NCI-H226 (cell line): ENCODE measurements at regions not wholly inside any gene's neighbourhood (a gene's known extent, or its start where the extent isn't known, plus 50 kb on each side); places are given as distances from the start of the nearest gene placed in this dataset.

ENCODE experiments used
- DNase-seq: peaks from one replicate; pipeline ENCODE4 v3.0.0-alpha.2; 2015

GRCh38 chr12:127300753-127301152 is 966.2 kb upstream of the TMEM132C start:
- DNase-seq: no peak

DNA sequence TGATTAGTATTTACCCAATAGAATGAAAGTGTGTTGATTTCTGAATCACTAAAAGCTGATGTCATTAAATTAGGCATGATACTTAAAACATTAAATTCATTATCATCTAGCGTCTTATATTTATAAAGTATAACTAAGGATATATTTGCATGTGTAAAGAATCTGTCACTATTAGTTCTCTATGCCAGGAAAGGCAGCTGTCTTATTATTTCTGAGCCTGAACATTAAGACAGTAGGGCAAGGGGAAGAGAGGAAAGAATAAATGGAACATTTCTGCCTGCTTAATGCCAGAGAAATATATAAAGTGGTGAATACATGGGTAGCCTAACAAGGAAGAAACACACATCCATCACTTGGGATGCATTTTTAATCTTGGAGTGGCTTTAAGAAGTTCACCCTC is 965.1 kb upstream of the TMEM132C start:
- DNase-seq: no peak

DNA sequence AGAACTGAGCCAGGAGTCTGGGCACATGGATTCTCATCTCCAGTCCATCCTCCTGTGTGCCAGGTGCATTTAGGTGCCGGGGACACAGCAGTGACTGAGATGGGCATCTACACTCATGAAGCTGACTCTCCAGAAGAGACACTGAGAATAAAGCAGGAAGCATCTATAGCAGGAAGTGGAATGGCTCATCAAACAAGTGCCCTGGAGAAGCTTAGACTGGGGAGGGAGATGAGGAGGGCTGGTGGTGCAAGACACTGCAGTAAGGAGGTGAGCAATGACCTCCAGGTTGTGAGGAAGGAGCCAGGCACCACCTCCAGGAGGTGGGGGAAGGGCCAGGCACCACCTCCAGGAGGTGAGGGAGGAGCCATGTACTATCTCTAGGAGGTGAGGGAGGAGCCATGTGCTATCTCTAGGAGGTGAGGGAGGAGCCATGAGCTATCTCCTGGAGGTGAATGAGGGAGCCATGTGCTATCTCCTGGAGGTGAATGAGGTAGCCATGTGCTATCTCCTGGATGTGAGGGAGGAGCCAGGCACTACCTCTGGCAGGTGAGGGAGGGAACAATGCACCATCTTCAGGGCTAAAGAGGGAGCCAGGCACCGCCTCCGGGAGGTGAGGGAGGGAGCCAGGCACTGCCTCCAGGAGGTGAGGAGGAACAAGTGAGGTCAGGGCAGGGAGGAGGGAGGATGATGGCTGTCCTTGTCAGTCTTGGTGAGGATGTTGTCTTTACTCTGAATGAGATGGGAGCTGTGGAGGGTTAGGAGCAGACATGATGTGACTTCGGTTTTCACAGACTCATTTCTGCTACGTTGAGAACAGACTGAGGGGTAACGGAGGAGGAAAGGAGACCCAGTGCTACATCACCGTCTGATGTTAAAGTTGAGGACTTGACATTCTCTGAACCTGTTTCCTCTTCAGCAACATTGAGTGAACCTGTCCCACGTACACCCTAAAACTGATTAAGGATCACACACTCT is 961.9 kb upstream of the TMEM132C start:
- no peak for DNase-seq

DNA sequence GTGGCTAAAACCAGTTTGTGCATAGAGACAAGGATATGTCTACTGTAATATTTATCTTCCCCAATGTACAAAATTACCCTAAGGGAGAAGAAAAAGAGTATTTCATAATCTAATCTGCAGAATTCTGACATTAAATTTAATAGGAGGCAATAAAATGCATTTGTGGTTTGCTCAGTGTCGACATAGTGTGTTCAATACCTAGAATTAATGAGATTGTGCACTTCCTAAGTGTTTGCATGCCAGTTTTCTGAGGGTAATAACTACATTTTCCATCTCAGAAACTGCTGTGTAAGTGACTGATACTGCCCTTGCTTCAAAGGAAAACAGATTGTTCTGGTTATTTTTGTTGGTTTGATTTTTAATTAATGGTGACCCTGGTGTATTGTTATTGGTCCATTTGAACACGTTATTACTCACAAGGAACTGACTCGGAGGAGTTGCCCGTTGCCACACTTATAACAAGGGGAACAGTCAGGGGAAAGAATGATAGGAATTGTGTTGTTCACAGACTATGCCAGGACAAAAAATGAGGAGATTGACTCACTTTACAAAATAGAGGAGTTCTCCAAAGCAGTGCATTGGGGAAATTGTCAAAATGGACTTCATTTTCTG is 960.3 kb upstream of the TMEM132C start:
- DNase-seq: no peak

- no peak for DNase-seq
These were observed 959.4 kb upstream of the TMEM132C start for GRCh38 chr12:127307528-127307927.

DNA sequence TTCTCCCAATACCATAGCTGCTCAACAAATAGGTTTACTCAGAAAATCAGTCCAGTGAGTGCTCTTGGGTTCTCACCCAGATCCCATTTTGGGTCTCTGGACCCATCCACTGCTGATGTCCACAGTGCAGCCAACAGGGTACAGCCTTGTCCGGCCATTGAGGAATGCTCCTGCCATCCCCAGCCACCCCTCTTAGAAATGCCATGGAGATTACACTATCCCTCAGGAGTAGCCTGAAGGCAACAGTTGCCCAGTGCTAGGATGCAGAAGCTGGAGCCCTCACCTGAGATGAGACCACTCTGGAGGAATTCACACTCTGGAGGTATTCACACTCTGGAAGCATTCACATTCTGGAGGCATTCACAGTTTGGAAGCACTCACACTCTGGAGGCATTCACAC is 958.8 kb upstream of the TMEM132C start:
- DNase-seq: no peak

DNA sequence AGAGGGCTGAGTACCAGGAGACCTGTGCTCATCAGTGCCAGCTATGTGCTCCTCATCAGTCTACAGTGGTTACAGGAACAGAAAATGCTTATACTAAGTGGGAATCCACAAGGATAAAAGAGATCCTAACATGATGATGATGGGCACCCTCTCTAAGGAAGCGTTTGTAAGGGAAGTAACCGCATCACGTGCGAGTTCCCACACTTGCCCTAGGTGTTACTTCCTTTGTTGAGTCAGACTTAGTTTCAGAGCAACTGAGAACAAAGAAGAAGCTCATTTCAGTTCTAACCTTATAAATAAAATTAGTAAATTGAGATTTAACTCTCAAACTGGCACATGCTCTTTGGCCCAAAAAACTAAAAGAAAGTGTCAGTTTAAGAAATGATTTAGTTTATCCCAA is 956.4 kb upstream of the TMEM132C start:
- DNase-seq: no peak

DNA sequence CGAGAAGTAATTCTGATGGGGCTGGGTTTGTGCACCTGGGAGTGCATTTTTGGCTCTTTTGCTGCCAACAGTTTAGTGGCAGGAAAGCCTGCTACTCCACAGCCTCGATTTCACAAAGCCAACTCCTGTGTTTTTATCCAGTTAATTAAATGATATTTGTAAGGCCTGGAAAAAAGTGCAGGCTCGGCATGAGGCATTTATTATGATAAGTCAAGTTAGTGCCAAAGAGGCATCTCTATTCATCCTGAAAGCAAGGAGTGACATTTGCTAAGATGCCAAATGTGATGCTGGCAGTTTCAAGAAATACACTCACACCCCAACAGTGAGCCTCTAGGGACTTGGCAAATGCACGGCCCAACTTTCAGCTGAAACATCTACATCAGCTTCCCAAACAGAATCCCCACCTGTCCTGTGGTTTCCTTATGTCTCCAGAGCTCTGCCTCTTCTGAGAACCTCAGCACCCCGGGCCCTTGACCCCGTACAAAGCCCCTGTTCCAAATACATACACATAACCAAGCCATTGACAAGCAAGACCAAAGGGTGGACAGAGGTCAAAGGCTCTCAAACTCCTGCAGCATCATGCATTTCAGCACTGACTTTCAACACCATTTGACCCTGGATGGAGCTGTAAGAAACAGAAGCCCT is 955.1 kb upstream of the TMEM132C start:
- DNase-seq: no peak

DNA sequence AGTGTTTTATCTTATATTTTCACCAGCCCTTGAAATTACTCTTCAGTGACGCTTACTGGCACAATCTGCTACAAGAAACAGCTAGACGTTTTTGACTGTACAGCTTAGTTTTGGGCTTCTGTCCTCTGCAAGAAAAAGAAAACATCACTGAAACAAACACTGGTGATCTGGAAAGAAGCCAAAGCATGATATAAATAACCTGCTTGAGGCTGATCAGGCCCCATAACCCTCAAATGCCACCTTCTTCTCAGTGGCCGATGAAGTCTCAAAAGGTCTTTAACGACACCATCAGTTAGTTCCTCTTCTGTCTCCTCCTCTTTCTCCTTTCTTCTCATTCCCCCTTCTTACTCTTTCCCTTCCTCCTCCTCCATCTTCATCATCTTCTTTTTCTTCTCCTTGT is 942.3 kb upstream of the TMEM132C start:
- no peak for DNase-seq

- DNase-seq: no peak
These were observed 939.0 kb upstream of the TMEM132C start for GRCh38 chr12:127327986-127328385.

- DNase-seq: no peak
These were observed 938.1 kb upstream of the TMEM132C start for GRCh38 chr12:127328867-127329266.

DNA sequence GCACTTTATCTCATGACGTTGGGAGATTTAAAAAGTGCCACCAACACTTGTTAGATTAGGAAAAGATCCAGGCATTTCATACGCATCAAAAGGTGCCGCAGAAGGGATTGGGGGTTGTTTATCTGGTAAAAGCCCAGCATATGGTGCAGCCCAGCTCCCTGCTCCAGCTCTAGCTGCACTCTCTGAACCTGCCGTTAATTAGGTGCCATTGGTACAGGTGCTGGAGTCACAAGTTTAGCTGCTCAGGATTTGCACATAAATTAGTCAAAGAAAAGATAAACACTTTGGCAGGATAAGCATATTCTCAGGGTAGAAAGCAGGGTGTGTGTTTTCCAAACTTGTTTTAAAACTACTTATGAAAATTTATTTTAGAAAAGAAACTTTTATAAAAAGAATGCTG is 932.6 kb upstream of the TMEM132C start:
- DNase-seq: no peak

GRCh38 chr12:127334912-127335644 is 931.9 kb upstream of the TMEM132C start:
- no peak for DNase-seq

- no peak for DNase-seq
These were observed 930.6 kb upstream of the TMEM132C start for GRCh38 chr12:127336416-127336815.

DNA sequence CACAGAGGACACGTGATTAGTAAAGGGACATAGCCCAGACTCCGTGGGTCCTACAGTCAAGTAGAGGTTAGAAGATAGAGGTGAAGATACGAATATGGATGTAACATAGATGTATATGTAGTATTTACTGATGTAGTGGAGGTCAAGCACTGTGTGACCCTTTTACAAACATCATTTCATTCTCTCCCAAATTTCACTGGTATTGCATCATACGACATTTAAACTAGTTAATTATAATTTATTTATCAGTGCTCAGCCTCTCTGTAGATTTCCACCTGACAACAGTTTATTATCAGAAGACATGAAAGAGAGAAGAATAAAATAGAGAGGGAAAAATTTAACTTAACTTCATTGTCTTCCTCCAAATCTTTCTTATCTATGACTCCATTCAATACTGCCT is 927.9 kb upstream of the TMEM132C start:
- DNase-seq: no peak

DNA sequence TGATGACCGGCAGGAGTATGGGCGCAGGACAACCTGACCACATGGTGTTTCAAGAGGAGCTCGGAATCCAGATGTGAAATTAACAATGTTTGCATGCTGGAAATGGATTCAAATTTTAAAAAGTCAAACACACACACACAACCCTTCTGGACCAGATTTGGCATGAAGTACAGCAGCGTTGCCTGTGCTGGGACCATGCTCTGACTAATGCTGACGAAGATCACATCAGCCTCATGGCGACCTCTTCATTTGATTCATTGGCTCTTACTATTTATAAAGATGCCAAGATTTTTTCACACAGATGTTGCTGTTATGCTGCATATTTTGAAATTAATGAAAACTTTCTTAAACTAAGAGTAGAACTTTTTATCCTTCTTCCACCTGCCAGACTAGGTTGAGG is 926.6 kb upstream of the TMEM132C start:
- no peak for DNase-seq

DNA sequence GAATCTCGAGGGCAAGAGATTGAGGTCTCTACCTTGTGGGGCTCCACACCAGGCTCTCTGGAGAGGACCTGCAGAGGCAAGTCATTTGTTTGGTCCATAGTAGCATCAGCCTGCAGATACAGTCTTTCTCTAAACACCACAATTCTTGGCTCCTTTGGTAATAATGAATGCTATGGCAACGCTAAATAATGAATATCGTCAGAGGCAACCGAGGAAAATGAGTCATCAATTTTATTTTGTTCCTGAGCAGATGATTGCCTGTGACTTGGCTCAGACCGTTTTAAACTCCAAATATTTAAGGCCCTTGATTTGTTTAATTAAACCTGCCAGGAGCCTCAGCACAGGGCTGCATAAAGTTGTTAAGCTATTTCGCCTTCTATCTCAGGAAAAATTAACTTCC is 924.1 kb upstream of the TMEM132C start:
- no peak for DNase-seq

DNA sequence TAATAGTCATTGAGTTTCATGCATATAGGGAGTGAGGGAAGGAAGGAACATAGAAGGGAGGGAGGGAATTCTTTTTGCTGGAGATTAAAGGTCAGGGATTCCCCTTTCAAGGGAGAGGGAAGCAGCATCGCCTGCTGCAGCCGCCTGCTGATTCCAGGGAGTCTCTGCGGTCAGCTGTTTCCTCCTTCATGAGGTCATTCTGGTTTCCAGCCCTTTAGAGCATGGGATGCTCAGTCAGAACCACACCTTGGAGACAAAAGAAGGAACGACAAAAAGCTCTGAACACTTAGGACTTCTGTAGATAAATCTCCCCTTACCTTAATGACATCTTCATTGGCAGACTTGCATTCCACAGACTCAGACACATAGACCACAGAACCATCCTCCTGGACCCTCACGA is 923.0 kb upstream of the TMEM132C start:
- DNase-seq: no peak

- DNase-seq: no peak
These were observed 915.4 kb upstream of the TMEM132C start for GRCh38 chr12:127351481-127352010.

- DNase-seq: no peak
These were observed 911.7 kb upstream of the TMEM132C start for GRCh38 chr12:127355061-127355841.

DNA sequence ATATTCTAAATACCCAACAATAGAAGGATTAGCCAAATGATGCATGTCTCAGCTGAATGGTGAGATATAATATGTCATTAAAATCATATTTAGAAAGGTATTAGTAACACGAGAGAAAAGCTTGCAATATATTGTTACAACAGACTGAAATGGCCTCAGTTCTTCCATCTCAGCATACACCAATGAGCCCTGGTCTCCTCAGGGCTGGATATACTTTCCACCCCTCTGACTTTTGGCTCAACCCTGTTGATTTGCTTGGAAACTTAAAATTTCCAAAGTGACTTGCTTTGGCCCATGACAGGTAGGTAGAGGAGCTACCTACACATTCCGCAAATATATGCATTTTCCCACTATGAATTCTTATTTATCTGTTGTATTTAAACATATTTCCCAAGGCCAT is 908.1 kb upstream of the TMEM132C start:
- DNase-seq: no peak

GRCh38 chr12:127360580-127360979 is 906.4 kb upstream of the TMEM132C start:
- no peak for DNase-seq
